Right atrium auricular region (tissue), 2 donors: ENCODE measurements at regions not wholly inside any gene's neighbourhood (a gene's known extent, or its start where the extent isn't known, plus 50 kb on each side); places are given as distances from the start of the nearest gene placed in this dataset.
"Not testable (repeated sequence)": the region's sequence is repeated elsewhere in the genome, so short reads cannot be mapped to it uniquely, and the experiment has no call there.

Source experiments
- DNase-seq: peaks from one replicate; pipeline ENCODE4 v3.0.0-alpha.2; 2019; ENCODE audit warnings: low spot score
- H3K27ac ChIP-seq, 2 donors: fragments of 200-600 bp; sonication (generic); 1 replicate in 1 of 2; 2 replicates in 1 of 2; pipeline ENCODE4 v1.5.1; 2016 to 2019
- H3K27me3 ChIP-seq, 2 donors: fragments of 200-600 bp; sonication (generic); one replicate each; pipeline versions ENCODE4 v1.5.1 to v1.6.0; 2017 to 2019
- H3K36me3 ChIP-seq: fragments of 200-600 bp; sonication (generic); one replicate; pipeline ENCODE4 v1.5.1; 2016
- H3K4me1 ChIP-seq, 2 donors: fragments of 200-600 bp; sonication (generic); one replicate each; pipeline versions ENCODE4 v1.5.1 to v1.6.0; 2017 to 2019
- H3K4me3 ChIP-seq, 2 donors: fragments of 200-600 bp; sonication (generic); 1 replicate in 1 of 2; 2 replicates in 1 of 2; pipeline ENCODE4 v1.5.1; 2017 to 2019; ENCODE audit warnings: mild to moderate bottlenecking in 1 of 2, moderate library complexity in 1 of 2
- H3K9me3 ChIP-seq, 2 donors: fragments of 200-600 bp; sonication (generic); one replicate each; pipeline ENCODE4 v1.5.1; 2019
- CTCF ChIP-seq, 2 donors: fragments of 200-600 bp; sonication (generic); IDR thresholded peaks; one replicate each; pipeline ENCODE4 v1.5.1; 2019; ENCODE audit warnings: antibody characterized with exemption in 2 of 2

DNA sequence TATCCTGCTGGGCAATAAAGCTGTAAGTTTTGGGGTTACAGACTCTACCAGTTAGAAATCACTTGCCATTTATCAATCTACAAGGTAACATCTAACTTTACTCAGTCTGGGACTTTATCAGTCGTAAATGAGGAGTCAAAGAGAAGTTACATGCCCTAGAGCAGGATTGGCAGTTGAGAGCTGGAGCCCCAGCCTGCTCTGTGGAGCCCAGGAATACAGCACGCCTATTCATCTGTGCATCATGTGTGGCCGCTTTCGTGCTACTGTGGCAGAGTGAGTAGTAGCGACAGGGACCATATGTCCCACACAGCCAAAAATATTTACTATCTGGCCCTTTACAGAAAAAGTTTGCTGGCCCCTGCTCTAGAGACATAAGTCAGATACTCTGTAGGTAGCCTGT is 152.5 kb upstream of the NTRK2 start:
- no peak overlapping the region for H3K27ac ChIP-seq
- H3K9me3 ChIP-seq: peaks cover 0 to 8% of the 10 kb centered on the region in 2 donors
- H3K4me3 ChIP-seq: no peak overlapping the region
- H3K4me1 ChIP-seq: peaks cover 0 to 9% of the 10 kb centered on the region in 2 donors
- no peak for DNase-seq
- no peaks in the 10 kb centered on the region for H3K36me3 ChIP-seq
- TF ChIP-seq CTCF (IDR thresholded peaks at IDR 0.05): no peak
- no peaks in the 10 kb centered on the region for H3K27me3 ChIP-seq

DNA sequence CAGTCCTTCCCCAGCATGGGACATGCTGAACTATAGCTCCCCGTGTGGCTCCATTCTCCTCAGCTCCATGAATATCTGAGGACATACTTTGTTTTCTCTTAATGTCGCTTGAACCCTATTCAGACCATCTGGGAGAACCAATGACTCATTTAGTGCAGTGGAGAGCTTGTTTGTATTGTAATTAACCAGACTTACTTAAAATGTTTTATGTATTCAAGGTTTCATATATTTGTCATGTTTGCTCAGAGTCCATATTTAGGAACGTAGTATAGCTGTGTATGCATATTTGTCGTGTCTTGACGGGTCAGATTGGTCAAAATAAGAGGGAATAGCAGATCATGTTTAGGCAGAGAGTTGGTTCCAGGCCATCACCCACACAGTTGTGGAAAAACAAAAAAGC is 150.1 kb upstream of the NTRK2 start:
- Histone ChIP-seq H3K4me1 (no peaks in the 10 kb centered on the region), H3K27me3 (no peaks in the 10 kb centered on the region), H3K36me3 (no peaks in the 10 kb centered on the region), H3K4me3 (no peak overlapping the region), H3K9me3 (peaks cover 0 to 8% of the 10 kb centered on the region in 2 donors), H3K27ac (no peak overlapping the region)
- no peak for DNase-seq
- TF ChIP-seq CTCF (IDR thresholded peaks at IDR 0.05): no peak

DNA sequence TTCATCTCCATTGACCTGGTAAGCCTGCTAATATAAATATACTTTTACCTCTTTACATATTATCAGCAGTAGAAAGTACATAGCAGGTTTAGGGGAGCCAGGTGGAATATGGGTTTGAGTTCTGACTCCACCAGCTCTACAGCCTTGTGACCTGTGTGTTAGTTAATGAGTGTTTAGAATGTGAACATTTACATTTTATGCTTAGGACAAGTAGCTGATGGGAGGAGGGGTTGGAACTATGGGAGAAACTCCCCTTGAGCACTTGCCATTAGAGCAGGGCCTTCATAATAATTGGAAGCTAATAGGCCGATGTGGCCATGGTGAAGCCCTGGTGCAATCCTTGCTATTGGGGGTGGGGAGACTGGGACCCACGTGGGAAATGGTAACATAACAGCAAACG is 148.3 kb upstream of the NTRK2 start:
- Histone ChIP-seq H3K27me3 (no peaks in the 10 kb centered on the region), H3K4me3 (no peak overlapping the region), H3K4me1 (no peaks in the 10 kb centered on the region), H3K36me3 (no peaks in the 10 kb centered on the region), H3K27ac (no peak overlapping the region), H3K9me3 (peaks cover 0 to 8% of the 10 kb centered on the region in 2 donors)
- no peak for TF ChIP-seq CTCF (IDR thresholded peaks at IDR 0.05)
- no peak for DNase-seq

- not testable (repeated sequence) for H3K27ac ChIP-seq
- peaks cover 0 to 11% of the 10 kb centered on the region in 2 donors for H3K9me3 ChIP-seq
Measured at GRCh38 chr9:84526211-84526610, 143.3 kb upstream of the NTRK2 start.

DNA sequence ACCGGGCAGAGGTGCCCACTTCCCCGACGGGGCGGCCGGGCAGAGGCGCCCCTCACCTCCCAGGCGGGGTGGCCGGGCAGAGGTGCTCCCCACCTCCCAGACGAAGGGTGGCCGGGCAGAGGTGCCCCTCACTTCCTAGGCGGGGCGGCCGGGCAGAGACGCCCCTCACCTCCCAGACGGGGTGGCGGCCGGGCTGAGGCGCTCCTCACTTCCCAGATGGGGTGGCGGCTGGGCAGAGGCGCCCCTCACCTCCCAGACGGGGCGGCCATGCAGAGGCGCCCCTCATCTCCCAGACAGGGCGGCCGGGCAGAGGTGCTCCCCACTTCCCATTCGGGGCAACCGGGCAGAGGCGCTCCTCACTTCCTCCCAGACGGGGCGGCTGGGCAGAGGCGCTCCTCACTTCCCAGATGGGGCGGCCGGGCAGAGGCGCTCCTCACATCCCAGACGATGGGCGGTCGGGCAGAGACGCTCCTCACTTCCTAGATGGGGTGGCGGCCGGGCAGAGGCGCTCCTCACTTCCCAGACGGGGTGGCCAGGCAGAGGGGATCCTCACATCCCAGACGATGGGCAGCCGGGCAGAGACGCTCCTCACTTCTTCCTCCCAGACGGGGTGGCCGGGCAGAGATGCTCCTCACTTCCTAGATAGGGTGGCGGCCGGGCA is 142.3 kb upstream of the NTRK2 start:
- not testable (repeated sequence) for DNase-seq, H3K4me3 ChIP-seq, H3K4me1 ChIP-seq, H3K27ac ChIP-seq, H3K27me3 ChIP-seq, H3K36me3 ChIP-seq
- peaks cover 0 to 11% of the 10 kb centered on the region in 2 donors for H3K9me3 ChIP-seq

More at GRCh38 chr9:84526211-84526610, 143.3 kb upstream of the NTRK2 start:
- DNase-seq, H3K27me3 ChIP-seq, H3K4me1 ChIP-seq, H3K4me3 ChIP-seq, H3K36me3 ChIP-seq: not testable (repeated sequence)

- H3K27me3 ChIP-seq, H3K27ac ChIP-seq, DNase-seq, H3K36me3 ChIP-seq, H3K4me3 ChIP-seq, H3K4me1 ChIP-seq: not testable (repeated sequence)
- H3K9me3 ChIP-seq: peaks cover 0 to 34% of the 10 kb centered on the region in 2 donors
Measured at GRCh38 chr9:84535973-84536372, 133.6 kb upstream of the NTRK2 start.

DNA sequence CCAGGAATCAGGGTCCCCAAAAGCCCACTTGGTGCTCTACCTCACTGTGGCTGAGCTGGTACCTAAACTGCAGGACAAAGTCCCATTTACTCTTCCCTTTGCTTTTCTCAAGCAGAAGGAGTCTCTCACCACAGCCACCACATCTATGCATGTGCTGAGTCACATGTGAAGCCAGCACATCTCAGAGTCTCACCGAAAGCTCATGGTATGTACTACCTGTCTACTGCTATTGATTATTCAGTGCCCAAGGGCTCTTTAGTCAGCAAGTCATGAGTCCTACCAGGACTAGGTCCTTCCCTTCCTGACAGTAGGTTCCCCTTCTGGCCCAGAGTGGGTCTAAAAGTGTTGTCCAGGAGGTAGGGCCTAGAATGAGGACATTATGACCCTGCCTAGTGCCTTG is 130.7 kb upstream of the NTRK2 start:
- DNase-seq: no peak
- H3K27me3 ChIP-seq: no peaks in the 10 kb centered on the region
- TF ChIP-seq CTCF (IDR thresholded peaks at IDR 0.05): no peak
- no peak overlapping the region for H3K4me3 ChIP-seq
- no peaks in the 10 kb centered on the region for H3K4me1 ChIP-seq
- no peaks in the 10 kb centered on the region for H3K36me3 ChIP-seq
- H3K9me3 ChIP-seq: peaks cover 0 to 34% of the 10 kb centered on the region in 2 donors
- H3K27ac ChIP-seq: no peak overlapping the region
